ENCODE measurements at regions not wholly inside any gene's neighbourhood (a gene's known extent, or its start where the extent isn't known, plus 50 kb on each side); places are given as distances from the start of the nearest gene placed in this dataset.

- no peak for DNase-seq (ENCODE audit: low spot score)
- H3K4me1 Mint-ChIP-seq, result peaks cover 6% of the 10 kb centered on the region; the same call in 2 of the 3 replicates
- no peak for ATAC-seq
- H2AFZ ChIP-seq, result no peak overlapping the region
- H3K4me1 ChIP-seq (ENCODE audit: insufficient read depth), result no peaks in the 10 kb centered on the region
- H3K27ac Mint-ChIP-seq, result no peak overlapping the region
- 0 out of 2 replicates have a peak, but pooled peaks cover 2% of the 10 kb centered on the region for H3K9me2 ChIP-seq (ENCODE audit: insufficient read depth)
- no peaks in the 10 kb centered on the region for H3K9me3 Mint-ChIP-seq
- H3K27me3 Mint-ChIP-seq (ENCODE audit: insufficient read depth, low read depth, poor library complexity), result peaks cover 2% of the 10 kb centered on the region
- no peak overlapping the region for H3K27ac ChIP-seq (ENCODE audit: low read depth)
- no peak overlapping the region for H3K4me3 Mint-ChIP-seq
- H3K36me3 ChIP-seq (ENCODE audit: insufficient read depth), result no peaks in the 10 kb centered on the region
- no peak overlapping the region for H3K4me3 ChIP-seq
- TF ChIP-seq REST (IDR thresholded peaks at IDR 0.05; ENCODE audit: unreplicated experiment) (no peak), EZH2 (IDR thresholded peaks at IDR 0.05; ENCODE audit: low read depth, unreplicated experiment) (no peak), ETS1 (IDR thresholded peaks at IDR 0.05) (no peak)
- H3F3A ChIP-seq (replicated peaks; ENCODE audit: low read depth), result no peaks in the 10 kb centered on the region
- no peaks in the 10 kb centered on the region for H3K79me2 ChIP-seq (replicated peaks; ENCODE audit: insufficient read depth)
- H3K27me3 ChIP-seq (ENCODE audit: insufficient read depth), result no peaks in the 10 kb centered on the region
- H4K20me1 ChIP-seq (replicated peaks; ENCODE audit: insufficient read depth), result no peaks in the 10 kb centered on the region
- no peak overlapping the region for H3K4me2 ChIP-seq
- no peaks in the 10 kb centered on the region for H3K36me3 Mint-ChIP-seq (ENCODE audit: low read depth)
Observed at GRCh38 chr6:74765486-74765885, 440.4 kb downstream of the COL12A1 start.

- Histone ChIP-seq H3K4me2 (no peak overlapping the region), H3K36me3 (ENCODE audit: insufficient read depth) (no peaks in the 10 kb centered on the region), H2AFZ (no peak overlapping the region), H3K79me2 (replicated peaks; ENCODE audit: insufficient read depth) (no peaks in the 10 kb centered on the region), H3F3A (replicated peaks; ENCODE audit: low read depth) (no peaks in the 10 kb centered on the region), H3K27ac (ENCODE audit: low read depth) (no peak overlapping the region), H3K4me1 (ENCODE audit: insufficient read depth) (no peaks in the 10 kb centered on the region), H3K4me3 (no peak overlapping the region), H3K9me2 (ENCODE audit: insufficient read depth) (0 out of 2 replicates have a peak, but pooled peaks cover 2% of the 10 kb centered on the region), H3K27me3 (ENCODE audit: insufficient read depth) (no peaks in the 10 kb centered on the region), H4K20me1 (replicated peaks; ENCODE audit: insufficient read depth) (no peaks in the 10 kb centered on the region)
- Mint-ChIP-seq H3K36me3 (ENCODE audit: low read depth) (no peaks in the 10 kb centered on the region), H3K9me3 (no peaks in the 10 kb centered on the region), H3K27me3 (ENCODE audit: insufficient read depth, low read depth, poor library complexity) (peaks cover 2% of the 10 kb centered on the region), H3K27ac (no peak overlapping the region), H3K4me3 (no peak overlapping the region), H3K4me1 (peaks cover 6% of the 10 kb centered on the region; the same call in 2 of the 3 replicates)
- no peak for DNase-seq (ENCODE audit: low spot score)
- no peak for ATAC-seq
- TF ChIP-seq ZNF462 (CRISPR knock-in tag; IDR thresholded peaks at IDR 0.05) (no peak), ETS1 (IDR thresholded peaks at IDR 0.05) (no peak), CTCF (conservative IDR thresholded peaks at IDR 0.05; ENCODE audit: low read depth in 2 of 2) (no peak), JUNB (IDR thresholded peaks at IDR 0.05; ENCODE audit: unreplicated experiment) (no peak), STAT1 (IDR thresholded peaks at IDR 0.05; ENCODE audit: unreplicated experiment) (no peak), NANOG (IDR thresholded peaks at IDR 0.05; ENCODE audit: borderline replicate concordance) (no peak)
Observed at GRCh38 chr6:74764486-74764885, 441.4 kb downstream of the COL12A1 start.

All from GM23338 (cell line).